GM23338 (cell line): ENCODE measurements at regions not wholly inside any gene's neighbourhood (a gene's known extent, or its start where the extent isn't known, plus 50 kb on each side); places are given as distances from the start of the nearest gene placed in this dataset.
A peak's percentile ranks its signal among the peaks of the same experiment; 100 is the strongest.

Source experiments
- ATAC-seq: fragments of 200-7000 bp; cut with Tn5 transposase; 3 replicates; pipeline ENCODE4 v1.9.1; 2020
- DNase-seq: peaks from one replicate; pipeline ENCODE4 v3.0.0-alpha.2; 2015; ENCODE audit warnings: low spot score
- H2AFZ ChIP-seq: fragments of 200-600 bp; sonication (generic); 2 replicates; pipeline ENCODE4 v1.8.0; 2016; ENCODE audit warnings: antibody characterized with exemption, mild to moderate bottlenecking, moderate library complexity
- H3F3A ChIP-seq: fragments of 200-600 bp; sonication (generic); replicated peaks from 2 replicates; pipeline ENCODE4 v1.8.0; 2017; ENCODE audit warnings: antibody characterized with exemption, mixed run types, low read depth
- H3K27ac ChIP-seq: fragments of 200-600 bp; sonication (generic); 2 replicates; pipeline ENCODE4 v1.6.1; 2016; ENCODE audit warnings: low read depth
- H3K27me3 ChIP-seq: fragments of 200-600 bp; sonication (generic); 2 replicates; pipeline ENCODE4 v1.8.0; 2016; ENCODE audit warnings: mild to moderate bottlenecking, mixed run types, moderate library complexity; ENCODE audit not compliant: insufficient read depth
- H3K36me3 ChIP-seq: fragments of 200-600 bp; sonication (generic); 2 replicates; pipeline ENCODE4 v1.8.0; 2016; ENCODE audit warnings: mild to moderate bottlenecking; ENCODE audit not compliant: insufficient read depth
- H3K4me1 ChIP-seq: fragments of 200-600 bp; sonication (generic); 2 replicates; pipeline ENCODE4 v1.8.0; 2016; ENCODE audit warnings: mild to moderate bottlenecking, moderate library complexity; ENCODE audit not compliant: insufficient read depth
- H3K4me2 ChIP-seq: fragments of 200-600 bp; sonication (generic); 2 replicates; pipeline ENCODE4 v1.7.1; 2017; ENCODE audit warnings: mixed run types
- H3K4me3 ChIP-seq: fragments of 200-600 bp; sonication (generic); 2 replicates; pipeline ENCODE4 v1.6.1; 2016; ENCODE audit warnings: mixed run types
- H3K79me2 ChIP-seq: fragments of 200-600 bp; sonication (generic); replicated peaks from 2 replicates; pipeline ENCODE4 v1.8.0; 2017; ENCODE audit warnings: mild to moderate bottlenecking; ENCODE audit not compliant: insufficient read depth
- H3K9me2 ChIP-seq: fragments of 200-600 bp; sonication (generic); 2 replicates; pipeline ENCODE4 v1.8.0; 2017; ENCODE audit not compliant: insufficient read depth
- H4K20me1 ChIP-seq: fragments of 200-600 bp; sonication (generic); replicated peaks from 2 replicates; pipeline ENCODE4 v1.8.0; 2017; ENCODE audit warnings: mild to moderate bottlenecking; ENCODE audit not compliant: insufficient read depth
- H3K27ac Mint-ChIP-seq: 2 replicates; pipeline ENCODE4 v1.8.0; 2020; ENCODE audit warnings: inconsistent platforms, mild to moderate bottlenecking, moderate library complexity, mixed read lengths
- H3K27me3 Mint-ChIP-seq: 3 replicates; pipeline ENCODE4 v1.8.0; 2022; ENCODE audit warnings: low read depth, mild to moderate bottlenecking, moderate library complexity, mixed read lengths, inconsistent platforms; ENCODE audit not compliant: insufficient read depth, poor library complexity
- H3K36me3 Mint-ChIP-seq: 3 replicates; pipeline ENCODE4 v1.8.0; 2021; ENCODE audit warnings: low read depth, mild to moderate bottlenecking, inconsistent platforms, moderate library complexity, mixed read lengths
- H3K4me1 Mint-ChIP-seq: 3 replicates; pipeline ENCODE4 v1.8.0; 2020; ENCODE audit warnings: mild to moderate bottlenecking, inconsistent platforms, mixed read lengths
- H3K4me3 Mint-ChIP-seq: 3 replicates; pipeline ENCODE4 v1.8.0; 2021; ENCODE audit warnings: moderate library complexity, mild to moderate bottlenecking, inconsistent platforms, mixed read lengths
- H3K9me3 Mint-ChIP-seq: 3 replicates; pipeline ENCODE4 v1.8.0; 2020; ENCODE audit warnings: moderate library complexity, mild to moderate bottlenecking, inconsistent platforms, mixed read lengths
- CREB1 ChIP-seq: fragments of 250-450 bp; sonication (Bioruptor Pico); IDR thresholded peaks from 2 replicates; pipeline ENCODE4 v1.5.0; 2020; ENCODE audit warnings: low read depth, mild to moderate bottlenecking, moderate library complexity
- CTCF ChIP-seq, 2 experiments: fragments of 200-600 bp in 1 of 2; sonication (generic) in 1 of 2; conservative IDR thresholded peaks; 2 replicates each; pipeline versions ENCODE4 v1.5.1 to v1.6.1; 2016 to 2017; ENCODE audit warnings: antibody characterized with exemption in 2 of 2, low read depth in 2 of 2, mild to moderate bottlenecking in 2 of 2, moderate library complexity in 1 of 2
- EZH2 ChIP-seq: fragments of 200-600 bp; sonication (generic); IDR thresholded peaks from one replicate; pipeline ENCODE4 v1.8.0; 2017; ENCODE audit warnings: antibody characterized with exemption, mild to moderate bottlenecking, low read depth; ENCODE audit not compliant: unreplicated experiment
- JUNB ChIP-seq: IDR thresholded peaks from one replicate; pipeline ENCODE4 v1.6.1; 2016; ENCODE audit warnings: antibody characterized with exemption; ENCODE audit not compliant: unreplicated experiment
- NANOG ChIP-seq: IDR thresholded peaks from 2 replicates; pipeline ENCODE4 v1.6.1; 2016; ENCODE audit warnings: antibody characterized with exemption, borderline replicate concordance
- POLR2AphosphoS5 ChIP-seq: IDR thresholded peaks from 2 replicates; pipeline ENCODE4 v1.6.1; 2016; ENCODE audit warnings: antibody characterized with exemption, low read depth
- ZNF114 ChIP-seq: fragments of 250-450 bp; sonication (Bioruptor Pico); IDR thresholded peaks from 2 replicates; pipeline ENCODE4 v1.5.0; 2020; ENCODE audit warnings: mild to moderate bottlenecking, moderate library complexity
- ZNF331 ChIP-seq: fragments of 250-450 bp; sonication (Bioruptor Pico); IDR thresholded peaks from 2 replicates; pipeline ENCODE4 v1.5.0; 2020; ENCODE audit warnings: low read depth, mild to moderate bottlenecking, moderate library complexity
- ZNF462 ChIP-seq: fragments of 250-450 bp; sonication (Bioruptor Pico); IDR thresholded peaks from 2 replicates; pipeline ENCODE4 v1.5.0; 2020; ENCODE audit warnings: mild to moderate bottlenecking, moderate library complexity
- TF ChIP-seq, protein P1 (sequence below): IDR thresholded peaks from 2 replicates; pipeline ENCODE4 v1.6.1; 2016; ENCODE audit warnings: antibody characterized with exemption

DNA sequence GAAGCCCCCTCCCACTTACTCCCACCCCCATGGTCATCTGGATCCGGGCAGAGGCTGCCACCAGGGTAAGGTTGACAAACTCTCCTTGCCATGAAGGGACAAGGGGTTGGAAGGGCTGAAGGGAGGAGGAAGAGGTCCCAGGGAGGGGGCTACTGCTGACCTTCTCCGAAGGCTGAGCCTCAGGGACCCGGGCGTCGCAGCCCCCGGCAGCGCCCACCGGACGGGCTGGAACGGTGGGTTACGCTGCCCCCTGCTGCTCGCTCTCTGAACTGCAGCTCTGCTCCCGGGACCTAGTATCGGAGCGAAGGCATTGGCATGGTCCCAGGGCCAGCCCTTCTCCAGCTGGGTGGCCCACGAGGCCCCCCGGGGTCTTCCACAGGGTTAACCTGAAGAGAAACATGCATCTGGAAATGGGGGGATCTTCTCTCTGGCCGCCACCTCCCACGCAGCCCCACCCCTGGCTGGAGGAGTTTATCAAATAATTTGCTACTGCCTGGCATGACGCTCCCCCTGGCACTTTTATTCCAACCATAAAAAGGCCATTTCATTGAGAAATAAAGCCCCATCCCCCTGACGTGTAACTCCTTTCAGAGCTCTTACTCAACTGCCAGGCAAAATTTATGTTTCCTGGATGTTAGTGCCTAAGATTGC lies 70.4 kb upstream of the TARDBP start:
- TF ChIP-seq CREB1, result no peak
- TF ChIP-seq CTCF (conservative IDR thresholded peaks at IDR 0.05; ENCODE audit: low read depth in 2 of 2), result peak; percentile 86 to 95
- peaks cover 32% of the 10 kb centered on the region for H3K4me1 Mint-ChIP-seq
- H3K36me3 Mint-ChIP-seq, result no peaks in the 10 kb centered on the region
- Histone ChIP-seq H3K27ac (no peak overlapping the region), H3K36me3 (no peaks in the 10 kb centered on the region), H3K27me3 (no peaks in the 10 kb centered on the region), H3K4me1 (peaks cover 5% of the 10 kb centered on the region), H3K79me2 (no peaks in the 10 kb centered on the region), H3F3A (no peaks in the 10 kb centered on the region), H3K9me2 (no peaks in the 10 kb centered on the region), H3K4me2 (peak overlapping the region; percentile 75), H2AFZ (peak overlapping the region; percentile 92), H3K4me3 (peak overlapping the region; percentile 37), H4K20me1 (no peaks in the 10 kb centered on the region)
- H3K9me3 Mint-ChIP-seq, result no peaks in the 10 kb centered on the region
- peaks cover 11% of the 10 kb centered on the region for H3K27me3 Mint-ChIP-seq
- no peak overlapping the region for H3K27ac Mint-ChIP-seq
- DNase-seq (peak; percentile 83), ATAC-seq (peak; percentile 78)
- no peak overlapping the region for H3K4me3 Mint-ChIP-seq

GRCh38 chr1:10942542-10942912 lies 69.9 kb upstream of the TARDBP start:
- Histone ChIP-seq H3K9me2 (no peaks in the 10 kb centered on the region), H3K27me3 (no peaks in the 10 kb centered on the region), H3F3A (no peaks in the 10 kb centered on the region), H2AFZ (no peak overlapping the region; the same call in 1 of the 2 replicates), H3K4me2 (peak overlapping the region; percentile 75; the same call in 1 of the 2 replicates), H3K4me3 (no peak overlapping the region), H4K20me1 (no peaks in the 10 kb centered on the region), H3K79me2 (no peaks in the 10 kb centered on the region), H3K4me1 (peaks cover 5% of the 10 kb centered on the region), H3K36me3 (no peaks in the 10 kb centered on the region), H3K27ac (no peak overlapping the region)
- peaks cover 9% of the 10 kb centered on the region for H3K27me3 Mint-ChIP-seq
- no peaks in the 10 kb centered on the region for H3K9me3 Mint-ChIP-seq
- no peak overlapping the region for H3K27ac Mint-ChIP-seq
- no peak overlapping the region for H3K4me3 Mint-ChIP-seq
- DNase-seq (no peak), ATAC-seq (no peak)
- H3K4me1 Mint-ChIP-seq, result peaks cover 30% of the 10 kb centered on the region
- H3K36me3 Mint-ChIP-seq, result no peaks in the 10 kb centered on the region
- TF ChIP-seq, protein P1, sequence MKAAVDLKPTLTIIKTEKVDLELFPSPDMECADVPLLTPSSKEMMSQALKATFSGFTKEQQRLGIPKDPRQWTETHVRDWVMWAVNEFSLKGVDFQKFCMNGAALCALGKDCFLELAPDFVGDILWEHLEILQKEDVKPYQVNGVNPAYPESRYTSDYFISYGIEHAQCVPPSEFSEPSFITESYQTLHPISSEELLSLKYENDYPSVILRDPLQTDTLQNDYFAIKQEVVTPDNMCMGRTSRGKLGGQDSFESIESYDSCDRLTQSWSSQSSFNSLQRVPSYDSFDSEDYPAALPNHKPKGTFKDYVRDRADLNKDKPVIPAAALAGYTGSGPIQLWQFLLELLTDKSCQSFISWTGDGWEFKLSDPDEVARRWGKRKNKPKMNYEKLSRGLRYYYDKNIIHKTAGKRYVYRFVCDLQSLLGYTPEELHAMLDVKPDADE, result no peak
- TF ChIP-seq ZNF114, result no peak
- no peak for TF ChIP-seq ZNF331 (CRISPR knock-in tag)
- TF ChIP-seq CTCF (conservative IDR thresholded peaks at IDR 0.05; ENCODE audit: low read depth in 2 of 2), result no peak
- no peak for TF ChIP-seq EZH2
- no peak for TF ChIP-seq CREB1
- no peak for TF ChIP-seq NANOG
- TF ChIP-seq ZNF462 (CRISPR knock-in tag), result no peak
- TF ChIP-seq POLR2AphosphoS5, result no peak
- no peak for TF ChIP-seq JUNB
